H9 (cell line): ENCODE measurements at regions not wholly inside any gene's neighbourhood (a gene's known extent, or its start where the extent isn't known, plus 50 kb on each side); places are given as distances from the start of the nearest gene placed in this dataset.

Source experiments
- DNase-seq: peaks from one replicate; pipeline ENCODE4 v3.0.0-alpha.2; 2017
- H2AFZ ChIP-seq: one replicate; pipeline ENCODE4 v1.6.1; 2013; ENCODE audit warnings: mild to moderate bottlenecking, low read length, control low read depth, moderate library complexity
- H2AK5ac ChIP-seq: 2 replicates; pipeline ENCODE4 v1.6.1; 2013; ENCODE audit warnings: low read length, control low read depth, mixed read lengths; ENCODE audit not compliant: insufficient read length
- H2BK120ac ChIP-seq: one replicate; pipeline ENCODE4 v1.6.1; 2013; ENCODE audit warnings: low read depth, mild to moderate bottlenecking, low read length, control low read depth, inconsistent platforms; ENCODE audit not compliant: poor library complexity, severe bottlenecking
- H2BK12ac ChIP-seq: 2 replicates; pipeline ENCODE4 v1.6.1; 2013; ENCODE audit warnings: low read length, control low read depth, mixed read lengths, low read depth; ENCODE audit not compliant: insufficient read length
- H2BK15ac ChIP-seq: 2 replicates; pipeline ENCODE4 v1.6.1; 2013; ENCODE audit warnings: low read depth, low read length, control low read depth
- H2BK20ac ChIP-seq: one replicate; pipeline ENCODE4 v1.6.1; 2013; ENCODE audit warnings: low read depth, mild to moderate bottlenecking, low read length, control low read depth, inconsistent platforms; ENCODE audit not compliant: poor library complexity, severe bottlenecking
- H2BK5ac ChIP-seq: 2 replicates; pipeline ENCODE4 v1.6.1; 2013; ENCODE audit warnings: low read length, control low read depth, mixed read lengths; ENCODE audit not compliant: insufficient read length
- H3K14ac ChIP-seq: 2 replicates; pipeline ENCODE4 v1.6.1; 2013; ENCODE audit warnings: low read length, control low read depth; ENCODE audit not compliant: insufficient read depth
- H3K18ac ChIP-seq: 2 replicates; pipeline ENCODE4 v1.6.1; 2013; ENCODE audit warnings: low read depth, mild to moderate bottlenecking, mixed read lengths, low read length, control low read depth; ENCODE audit not compliant: insufficient read length
- H3K23ac ChIP-seq: 2 replicates; pipeline ENCODE4 v1.6.1; 2013; ENCODE audit warnings: low read length, control low read depth, mixed read lengths, low read depth; ENCODE audit not compliant: insufficient read length
- H3K23me2 ChIP-seq: 2 replicates; pipeline ENCODE4 v1.6.1; 2013; ENCODE audit warnings: low read depth, mild to moderate bottlenecking, mixed read lengths, low read length, control low read depth; ENCODE audit not compliant: insufficient read length, poor library complexity, severe bottlenecking
- H3K27ac ChIP-seq: 2 replicates; pipeline ENCODE4 v1.5.1; 2013; ENCODE audit warnings: low read length, control low read depth, mixed read lengths, low read depth; ENCODE audit not compliant: insufficient read length
- H3K27me3 ChIP-seq: 2 replicates; pipeline ENCODE4 v1.6.1; 2013; ENCODE audit warnings: low read length, control low read depth, inconsistent platforms; ENCODE audit not compliant: insufficient read depth
- H3K4ac ChIP-seq: 2 replicates; pipeline ENCODE4 v1.6.1; 2013; ENCODE audit warnings: low read depth, mild to moderate bottlenecking, control low read depth, inconsistent platforms, low read length, moderate library complexity
- H3K4me1 ChIP-seq: 2 replicates; pipeline ENCODE4 v1.6.1; 2013; ENCODE audit warnings: low read length, control low read depth, inconsistent platforms; ENCODE audit not compliant: insufficient read depth
- H3K4me2 ChIP-seq: 2 replicates; pipeline ENCODE4 v1.6.1; 2013; ENCODE audit warnings: low read length, control low read depth, mixed read lengths; ENCODE audit not compliant: insufficient read length, insufficient read depth
- H3K56ac ChIP-seq: 2 replicates; pipeline ENCODE4 v1.6.1; 2013; ENCODE audit warnings: low read depth, mild to moderate bottlenecking, mixed read lengths, low read length, control low read depth; ENCODE audit not compliant: insufficient read length
- H3K79me1 ChIP-seq: 2 replicates; pipeline ENCODE4 v1.6.1; 2013; ENCODE audit warnings: low read depth, mild to moderate bottlenecking, moderate library complexity, low read length, control low read depth, inconsistent platforms; ENCODE audit not compliant: insufficient read depth, poor library complexity, severe bottlenecking
- H3K79me2 ChIP-seq: 2 replicates; pipeline ENCODE4 v1.6.1; 2013; ENCODE audit warnings: low read length, control low read depth, inconsistent platforms; ENCODE audit not compliant: insufficient read depth
- H3K9ac ChIP-seq: 2 replicates; pipeline ENCODE4 v1.6.1; 2013; ENCODE audit warnings: low read length, control low read depth, mixed read lengths; ENCODE audit not compliant: insufficient read length; ENCODE audit errors: extremely low read depth
- H3K9me3 ChIP-seq: one replicate; pipeline ENCODE4 v1.6.1; 2013; ENCODE audit warnings: low read depth, low read length, inconsistent platforms; ENCODE audit not compliant: control insufficient read depth
- H3T11ph ChIP-seq: one replicate; pipeline ENCODE4 v1.6.1; 2013; ENCODE audit warnings: mild to moderate bottlenecking, low read length, control low read depth, inconsistent platforms
- H4K20me1 ChIP-seq: one replicate; pipeline ENCODE4 v1.6.1; 2013; ENCODE audit not compliant: control insufficient read depth, insufficient read length, insufficient read depth
- H4K5ac ChIP-seq: 2 replicates; pipeline ENCODE4 v1.6.1; 2013; ENCODE audit warnings: low read depth, mild to moderate bottlenecking, mixed read lengths, low read length, control low read depth; ENCODE audit not compliant: insufficient read length
- H4K8ac ChIP-seq: replicated peaks from 2 replicates; pipeline ENCODE4 v1.6.1; 2013; ENCODE audit warnings: low read length, control low read depth, mixed read lengths, low read depth; ENCODE audit not compliant: insufficient read length
- H4K91ac ChIP-seq: 2 replicates; pipeline ENCODE4 v1.6.1; 2013; ENCODE audit warnings: low read depth, mild to moderate bottlenecking, moderate library complexity, mixed read lengths, low read length, control low read depth; ENCODE audit not compliant: insufficient read length
- H3K27ac Mint-ChIP-seq, 3 experiments: 2 replicates in 2 of 3; 3 replicates in 1 of 3; pipeline ENCODE4 v1.8.0; 2020 to 2021; ENCODE audit warnings: mixed read lengths in 3 of 3, mild to moderate bottlenecking in 1 of 3, moderate library complexity in 1 of 3
- H3K27me3 Mint-ChIP-seq: 2 replicates; pipeline ENCODE4 v1.8.0; 2021; ENCODE audit warnings: low read depth, mild to moderate bottlenecking, moderate library complexity, mixed read lengths
- H3K36me3 Mint-ChIP-seq, 3 experiments: 2 replicates in 2 of 3; 3 replicates in 1 of 3; pipeline ENCODE4 v1.8.0; 2020 to 2021; ENCODE audit warnings: low read depth in 3 of 3, mixed read lengths in 3 of 3; ENCODE audit not compliant: insufficient read depth in 1 of 3
- H3K4me1 Mint-ChIP-seq, 2 experiments: 2 replicates each; pipeline ENCODE4 v1.8.0; 2020; ENCODE audit warnings: mixed read lengths in 2 of 2
- H3K4me3 Mint-ChIP-seq, 2 experiments: 2 replicates in 1 of 2; 3 replicates in 1 of 2; pipeline ENCODE4 v1.8.0; 2020 to 2021; ENCODE audit warnings: mild to moderate bottlenecking in 2 of 2, mixed read lengths in 2 of 2, moderate library complexity in 1 of 2
- H3K9me3 Mint-ChIP-seq, 2 experiments: 2 replicates in 1 of 2; 3 replicates in 1 of 2; pipeline ENCODE4 v1.8.0; 2020; ENCODE audit warnings: mild to moderate bottlenecking in 2 of 2, mixed read lengths in 2 of 2, moderate library complexity in 1 of 2
- CTCF ChIP-seq: fragments of 200-600 bp; sonication (generic); conservative IDR thresholded peaks from 3 replicates; pipeline ENCODE4 v1.8.0; 2021; ENCODE audit warnings: antibody characterized with exemption, mild to moderate bottlenecking
- WGBS: extraction: QIAGEN DNeasy Blood & Tissue Kit; methylation state at CpG from one replicate; pipeline ENCODE4 v1.1.7; 2013; ENCODE audit warnings: missing lambda C conversion rate, low lambda C conversion rate, mixed read lengths; ENCODE audit not compliant: insufficient read length; ENCODE audit errors: extremely low coverage; 5-methylcytosine and 5-hydroxymethylcytosine counted together

DNA sequence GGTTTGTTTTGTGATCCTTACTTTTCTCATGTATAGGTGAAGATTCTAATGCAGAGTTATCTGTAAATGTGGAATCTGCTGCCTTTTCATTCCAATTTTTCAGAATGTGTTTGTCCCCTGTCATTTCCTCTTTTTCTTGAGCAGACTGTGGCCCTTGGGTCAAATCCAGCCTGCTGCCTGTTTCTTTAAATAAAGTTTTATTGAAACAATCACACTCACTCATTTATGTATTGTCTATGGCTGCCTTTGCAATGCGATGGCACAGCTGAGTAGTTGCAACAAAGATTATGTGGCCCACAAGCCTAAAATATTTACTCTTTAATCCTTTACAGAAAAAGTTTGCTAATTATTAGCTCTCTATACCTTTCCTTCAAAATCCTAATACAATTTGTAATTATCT is 116.3 kb upstream of the NPHP3 start:
- H2AFZ ChIP-seq: no peak overlapping the region
- H4K8ac ChIP-seq: no peak overlapping the region
- no peak overlapping the region for H4K91ac ChIP-seq
- H3K79me2 ChIP-seq: no peaks in the 10 kb centered on the region
- H3K27ac Mint-ChIP-seq: no peak overlapping the region
- DNase-seq: no peak
- H3K9me3 ChIP-seq: no peaks in the 10 kb centered on the region
- H3K27me3 Mint-ChIP-seq: no peaks in the 10 kb centered on the region; the same call in 1 of the 2 replicates
- no peak overlapping the region for H2BK20ac ChIP-seq
- no peak overlapping the region for H2AK5ac ChIP-seq
- H3K23me2 ChIP-seq: no peaks in the 10 kb centered on the region
- no peak overlapping the region for H3K9ac ChIP-seq
- H3K79me1 ChIP-seq: no peaks in the 10 kb centered on the region
- H3K9me3 Mint-ChIP-seq: no peaks in the 10 kb centered on the region
- TF ChIP-seq CTCF: no peak
- H3K36me3 Mint-ChIP-seq: no peaks in the 10 kb centered on the region
- no peak overlapping the region for H3T11ph ChIP-seq
- no peak overlapping the region for H3K14ac ChIP-seq
- H3K4me3 Mint-ChIP-seq: no peak overlapping the region
- no peak overlapping the region for H2BK5ac ChIP-seq
- no peak overlapping the region for H3K27ac ChIP-seq
- no peak overlapping the region for H2BK15ac ChIP-seq
- no peak overlapping the region for H2BK12ac ChIP-seq
- H3K56ac ChIP-seq: no peak overlapping the region
- no CpG with 5 or more reads among the region's 1 CpG for WGBS
- no peak overlapping the region for H3K23ac ChIP-seq
- H3K4me1 ChIP-seq: no peaks in the 10 kb centered on the region; the same call in 1 of the 2 replicates
- H3K4me1 Mint-ChIP-seq: peaks cover 12 to 13% of the 10 kb centered on the region in 2 experiments
- H4K5ac ChIP-seq: no peak overlapping the region
- H3K4me2 ChIP-seq: no peak overlapping the region
- H4K20me1 ChIP-seq: no peaks in the 10 kb centered on the region
- H3K4ac ChIP-seq: no peak overlapping the region
- no peaks in the 10 kb centered on the region for H3K27me3 ChIP-seq
- no peak overlapping the region for H3K18ac ChIP-seq
- H2BK120ac ChIP-seq: no peak overlapping the region
